T-helper 2 cell treated with Interferon-gamma antibody and Interleukin-4, amounts not matched to agents 5 μg/mL and 100 μg/mL, for 36 hours (primary cell): ENCODE measurements at regions not wholly inside any gene's neighbourhood (a gene's known extent, or its start where the extent isn't known, plus 50 kb on each side); places are given as distances from the start of the nearest gene placed in this dataset.
"Not testable (repeated sequence)": the region's sequence is repeated elsewhere in the genome, so short reads cannot be mapped to it uniquely, and the experiment has no call there.

ENCODE experiments used
- DNase-seq: peaks from one replicate; pipeline ENCODE4 v3.0.0; 2021; ENCODE audit warnings: low spot score
- H3K27ac Mint-ChIP-seq: one replicate; pipeline ENCODE4 v1.8.0; 2021; ENCODE audit warnings: mild to moderate bottlenecking, mixed read lengths
- H3K27me3 Mint-ChIP-seq: one replicate; pipeline ENCODE4 v1.8.0; 2021; ENCODE audit warnings: low read depth, mixed read lengths
- H3K36me3 Mint-ChIP-seq: one replicate; pipeline ENCODE4 v1.8.0; 2021; ENCODE audit warnings: low read depth, mixed read lengths
- H3K4me1 Mint-ChIP-seq: one replicate; pipeline ENCODE4 v1.8.0; 2021; ENCODE audit warnings: low read depth, mixed read lengths
- H3K4me3 Mint-ChIP-seq: one replicate; pipeline ENCODE4 v1.8.0; 2022; ENCODE audit warnings: mild to moderate bottlenecking, moderate library complexity, mixed read lengths
- H3K9me3 Mint-ChIP-seq: one replicate; pipeline ENCODE4 v1.8.0; 2021; ENCODE audit warnings: mixed read lengths

- H3K27ac Mint-ChIP-seq, H3K4me3 Mint-ChIP-seq: not testable (repeated sequence)
Observed at GRCh38 chr11:67788341-67788695, 113.9 kb upstream of the ALDH3B2 start.

DNA sequence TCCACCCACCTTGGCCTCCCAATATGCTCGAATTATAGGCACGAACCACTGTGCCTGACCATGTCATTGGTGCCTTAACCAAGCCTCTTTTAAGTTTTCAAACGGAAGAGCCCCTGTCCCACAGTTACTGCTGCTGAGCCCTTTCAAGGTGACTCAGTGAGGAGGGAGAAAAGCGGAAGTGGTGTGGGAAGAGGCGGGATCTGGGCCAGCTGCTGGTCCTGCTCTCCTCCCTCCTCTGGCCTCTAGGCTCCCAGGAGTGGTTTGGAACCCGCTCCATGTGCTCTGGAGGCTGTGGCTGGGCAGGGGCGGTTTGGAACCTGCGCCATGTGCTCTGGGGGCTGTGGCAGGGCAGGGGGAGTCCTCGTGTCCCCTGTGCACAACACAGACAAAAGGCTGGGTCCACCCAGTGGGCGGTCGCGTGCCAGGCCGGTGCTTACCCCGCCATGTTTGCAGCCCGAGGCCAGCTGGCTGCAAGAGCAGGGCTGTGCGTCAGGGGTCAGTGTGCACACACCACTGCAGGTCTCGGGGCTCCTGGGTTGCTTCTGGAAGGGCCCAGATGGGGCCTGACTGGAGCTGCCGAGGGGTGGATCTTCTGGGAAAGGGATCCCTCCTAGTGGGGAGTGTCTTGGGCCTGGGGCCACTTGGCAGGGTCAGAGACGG lies 113.4 kb upstream of the ALDH3B2 start:
- H3K4me3 Mint-ChIP-seq, DNase-seq, H3K9me3 Mint-ChIP-seq, H3K27ac Mint-ChIP-seq, H3K27me3 Mint-ChIP-seq, H3K36me3 Mint-ChIP-seq, H3K4me1 Mint-ChIP-seq: not testable (repeated sequence)

More at GRCh38 chr11:67788341-67788695, 113.9 kb upstream of the ALDH3B2 start:
- H3K36me3 Mint-ChIP-seq, DNase-seq, H3K9me3 Mint-ChIP-seq, H3K4me1 Mint-ChIP-seq, H3K27me3 Mint-ChIP-seq: not testable (repeated sequence)

DNA sequence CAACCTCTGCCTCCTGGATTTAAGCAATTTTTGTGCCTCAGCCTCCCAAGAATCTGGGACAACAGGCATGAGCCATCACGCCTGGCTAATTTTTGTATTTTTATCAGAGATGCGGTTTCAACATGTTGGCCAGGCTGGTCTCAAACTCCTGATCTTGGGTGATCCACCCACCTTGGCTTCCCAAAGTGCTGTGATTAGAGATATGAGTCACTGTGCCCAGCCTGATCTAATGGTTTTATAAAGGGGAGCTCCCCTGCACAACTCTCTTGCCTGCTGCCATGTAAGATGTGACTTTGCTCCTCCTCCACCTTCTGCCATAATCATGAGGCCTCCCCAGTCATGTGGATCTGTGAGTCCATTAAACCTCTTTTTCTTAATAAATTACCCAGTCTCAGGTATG lies 107.5 kb upstream of the ALDH3B2 start:
- H3K4me1 Mint-ChIP-seq, H3K27ac Mint-ChIP-seq, H3K9me3 Mint-ChIP-seq, H3K36me3 Mint-ChIP-seq, H3K4me3 Mint-ChIP-seq, DNase-seq, H3K27me3 Mint-ChIP-seq: not testable (repeated sequence)

DNA sequence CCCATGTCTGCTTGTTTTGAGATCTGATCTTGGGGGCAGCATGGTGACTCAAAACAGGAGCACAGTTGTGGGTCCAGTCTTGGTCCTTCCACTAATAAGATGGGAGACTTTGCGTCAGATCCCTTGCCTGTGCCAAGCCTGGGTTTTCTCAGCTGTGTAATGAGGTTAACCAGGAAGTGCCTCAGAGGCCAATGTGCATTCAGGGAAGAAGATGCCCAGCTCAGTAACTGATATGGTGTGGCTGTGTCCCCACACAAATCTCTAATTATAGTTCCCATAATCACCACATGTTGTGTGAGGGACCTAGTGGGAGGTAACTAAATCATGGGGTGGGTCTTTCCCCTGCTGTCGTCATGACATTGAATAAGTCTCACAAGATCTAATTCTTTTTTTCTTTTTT lies 107.1 kb upstream of the ALDH3B2 start:
- not testable (repeated sequence) for H3K4me1 Mint-ChIP-seq, H3K27ac Mint-ChIP-seq, H3K27me3 Mint-ChIP-seq, H3K36me3 Mint-ChIP-seq, H3K4me3 Mint-ChIP-seq, DNase-seq, H3K9me3 Mint-ChIP-seq

DNA sequence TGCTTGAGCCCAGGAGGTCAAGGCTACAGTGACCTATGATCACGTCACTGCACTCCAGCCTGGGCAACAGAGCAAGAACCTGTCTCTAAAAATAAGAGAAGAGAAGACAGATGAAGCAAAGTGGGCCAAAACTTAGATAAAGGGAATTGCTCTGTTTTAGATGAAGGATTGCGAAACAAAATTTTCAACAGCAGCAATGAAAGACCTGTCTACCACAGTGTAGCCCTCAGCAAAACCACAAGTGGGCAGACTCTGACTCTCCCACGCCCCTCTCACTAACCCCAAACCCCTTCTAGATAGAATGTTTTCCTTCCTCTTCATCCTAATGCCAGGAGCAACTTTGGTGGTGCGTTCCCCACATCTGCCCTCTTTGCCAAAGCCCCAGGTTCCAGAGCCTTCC lies 105.6 kb upstream of the ALDH3B2 start:
- H3K36me3 Mint-ChIP-seq, result no peaks in the 10 kb centered on the region
- H3K27ac Mint-ChIP-seq, result no peak overlapping the region
- H3K4me3 Mint-ChIP-seq, result no peak overlapping the region
- H3K4me1 Mint-ChIP-seq, result no peaks in the 10 kb centered on the region
- peaks cover 15% of the 10 kb centered on the region for H3K27me3 Mint-ChIP-seq
- no peaks in the 10 kb centered on the region for H3K9me3 Mint-ChIP-seq
- DNase-seq, result no peak

DNA sequence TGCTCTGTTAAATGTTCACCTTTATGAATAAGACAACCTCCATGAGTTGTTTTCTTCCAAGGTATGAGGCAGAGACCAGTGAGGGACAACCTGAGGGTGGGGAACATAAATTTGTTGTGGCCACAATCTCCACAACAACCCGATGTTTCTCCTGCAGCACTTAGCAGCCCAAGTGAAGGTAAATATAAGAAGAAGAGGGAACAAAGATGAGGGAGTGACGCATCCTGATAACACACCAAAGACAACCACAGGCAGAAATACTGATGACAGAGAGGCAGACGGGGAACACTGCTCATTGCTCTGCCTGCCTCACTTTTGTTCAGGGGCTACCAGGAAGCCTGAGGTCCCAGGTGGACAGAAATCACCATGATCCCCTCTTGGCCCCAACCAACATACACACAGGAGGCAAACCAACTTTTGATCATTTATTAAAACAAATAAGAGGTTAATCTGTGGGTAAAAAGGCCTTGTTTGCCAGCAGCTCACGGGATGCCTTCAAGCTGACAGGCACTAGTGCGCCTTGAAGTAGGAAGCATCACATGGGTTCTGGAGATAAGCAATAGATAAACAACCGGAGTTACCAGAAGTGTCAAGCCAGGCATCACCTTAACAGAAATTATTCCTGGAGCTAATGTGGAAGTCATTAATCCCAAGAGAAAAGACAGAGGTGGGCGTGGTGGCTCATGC lies 104.9 kb upstream of the ALDH3B2 start:
- not testable (repeated sequence) for H3K36me3 Mint-ChIP-seq, H3K27ac Mint-ChIP-seq, DNase-seq, H3K4me1 Mint-ChIP-seq, H3K4me3 Mint-ChIP-seq, H3K9me3 Mint-ChIP-seq
- H3K27me3 Mint-ChIP-seq, result peaks cover 16% of the 10 kb centered on the region

GRCh38 chr11:67776852-67777520 lies 102.6 kb upstream of the ALDH3B2 start:
- H3K36me3 Mint-ChIP-seq, result no peaks in the 10 kb centered on the region
- DNase-seq, result no peak
- no peak overlapping the region for H3K27ac Mint-ChIP-seq
- H3K4me3 Mint-ChIP-seq, result no peak overlapping the region
- no peaks in the 10 kb centered on the region for H3K9me3 Mint-ChIP-seq
- peaks cover 27% of the 10 kb centered on the region for H3K27me3 Mint-ChIP-seq
- H3K4me1 Mint-ChIP-seq, result no peaks in the 10 kb centered on the region

DNA sequence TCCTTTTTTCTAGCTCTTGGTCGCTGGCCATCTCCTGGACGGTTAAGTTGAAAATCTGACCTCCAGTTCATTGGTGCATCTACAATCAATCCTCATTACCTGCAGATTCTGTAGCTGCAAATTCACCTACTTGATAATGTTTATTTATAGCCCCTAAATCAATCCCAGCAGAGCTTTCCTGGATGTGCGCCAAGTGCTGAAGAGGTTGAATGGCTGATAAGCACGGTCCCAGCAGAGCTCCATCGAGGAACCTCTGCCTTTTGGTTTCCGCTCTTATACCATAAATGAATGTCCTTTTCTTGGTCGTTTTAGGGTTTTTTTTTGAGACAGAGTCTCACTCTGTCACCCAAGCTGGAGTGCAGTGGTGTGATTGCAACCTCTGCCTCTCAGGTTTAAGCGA lies 99.8 kb upstream of the ALDH3B2 start:
- not testable (repeated sequence) for H3K4me3 Mint-ChIP-seq, H3K27ac Mint-ChIP-seq, DNase-seq, H3K9me3 Mint-ChIP-seq, H3K36me3 Mint-ChIP-seq, H3K4me1 Mint-ChIP-seq
- H3K27me3 Mint-ChIP-seq, result peaks cover 23% of the 10 kb centered on the region

DNA sequence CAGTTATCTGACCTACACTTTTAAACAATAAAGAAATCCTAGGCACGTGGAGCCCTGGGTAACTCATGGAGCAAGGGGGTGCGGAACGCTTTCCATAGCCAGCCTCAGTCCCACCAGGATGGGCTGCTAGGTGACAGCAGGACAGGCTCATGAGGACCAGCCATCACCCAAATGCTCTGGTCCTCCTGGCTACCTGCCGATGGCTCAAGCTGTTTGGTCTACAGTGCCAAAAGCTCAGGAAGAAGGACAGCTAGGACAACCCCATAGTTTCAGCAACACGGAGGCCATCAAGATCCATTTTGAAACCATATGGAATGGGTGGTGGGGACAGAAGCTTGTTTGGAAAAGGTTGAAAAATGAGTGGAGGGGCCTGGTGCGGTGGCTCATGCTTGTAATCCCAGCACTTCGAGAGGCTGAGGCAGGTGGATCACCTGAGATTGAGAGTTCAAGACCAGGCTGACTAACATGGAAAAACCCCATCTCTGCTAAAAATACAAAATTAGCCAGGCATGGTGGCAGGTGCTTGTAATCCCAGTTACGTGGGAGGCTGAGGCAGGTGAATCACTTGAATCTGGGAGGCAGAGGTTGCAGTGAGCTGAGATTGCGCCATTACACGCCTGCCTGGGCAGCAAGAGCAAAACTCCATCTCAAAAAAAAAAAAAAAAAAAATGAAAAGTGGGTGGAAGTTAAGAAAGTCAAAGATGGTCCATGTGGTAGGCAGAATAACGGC lies 93.7 kb upstream of the ALDH3B2 start:
- not testable (repeated sequence) for H3K27ac Mint-ChIP-seq, H3K27me3 Mint-ChIP-seq, H3K4me1 Mint-ChIP-seq, H3K4me3 Mint-ChIP-seq, DNase-seq, H3K36me3 Mint-ChIP-seq, H3K9me3 Mint-ChIP-seq

GRCh38 chr11:67761211-67761610 lies 86.8 kb upstream of the ALDH3B2 start:
- DNase-seq, H3K4me1 Mint-ChIP-seq, H3K36me3 Mint-ChIP-seq, H3K9me3 Mint-ChIP-seq, H3K27ac Mint-ChIP-seq, H3K27me3 Mint-ChIP-seq, H3K4me3 Mint-ChIP-seq: not testable (repeated sequence)

GRCh38 chr11:67759321-67759720 lies 84.9 kb upstream of the ALDH3B2 start:
- not testable (repeated sequence) for H3K36me3 Mint-ChIP-seq, DNase-seq, H3K4me3 Mint-ChIP-seq, H3K9me3 Mint-ChIP-seq, H3K27ac Mint-ChIP-seq, H3K4me1 Mint-ChIP-seq, H3K27me3 Mint-ChIP-seq

DNA sequence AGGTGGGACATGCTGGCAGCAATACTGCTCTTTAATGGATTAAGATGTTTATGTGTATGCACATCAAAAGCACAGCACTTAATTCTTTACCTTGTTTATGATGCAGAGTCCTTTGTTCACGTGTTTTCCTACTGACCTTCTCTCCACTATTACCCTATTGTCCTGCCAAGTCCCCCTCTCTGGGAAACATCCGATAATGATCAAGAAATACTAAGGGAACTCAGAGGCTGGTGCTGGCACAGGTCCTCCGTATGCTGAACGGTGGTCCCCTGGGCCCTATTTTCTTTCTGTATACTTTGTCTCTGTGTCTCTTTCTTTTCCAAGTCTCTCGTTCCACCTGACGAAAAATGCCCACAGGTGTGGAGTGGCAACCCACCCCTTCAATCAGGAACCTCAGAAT lies 84.0 kb upstream of the ALDH3B2 start:
- not testable (repeated sequence) for DNase-seq, H3K27ac Mint-ChIP-seq, H3K4me1 Mint-ChIP-seq, H3K36me3 Mint-ChIP-seq, H3K27me3 Mint-ChIP-seq, H3K4me3 Mint-ChIP-seq, H3K9me3 Mint-ChIP-seq

DNA sequence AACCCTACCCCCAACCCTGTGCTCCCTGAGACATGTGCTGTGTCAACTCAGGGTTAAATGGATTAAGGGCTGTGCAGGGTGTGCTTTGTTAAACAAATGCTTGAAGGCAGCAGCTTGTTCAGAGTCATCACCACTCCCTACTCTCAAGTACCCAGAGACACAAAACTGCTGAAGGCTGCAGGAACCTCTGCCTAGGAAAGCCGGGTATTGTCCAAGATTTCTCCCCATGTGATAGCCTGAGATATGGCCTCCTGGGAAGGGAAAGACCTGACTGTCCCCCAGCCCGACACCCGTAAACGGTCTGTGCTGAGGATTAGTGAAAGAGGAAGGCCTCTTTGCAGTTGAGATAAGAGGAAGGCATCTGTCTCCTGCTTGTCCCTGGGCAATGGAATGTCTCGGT lies 83.6 kb upstream of the ALDH3B2 start:
- not testable (repeated sequence) for H3K9me3 Mint-ChIP-seq, H3K4me1 Mint-ChIP-seq, H3K36me3 Mint-ChIP-seq, H3K27ac Mint-ChIP-seq, H3K27me3 Mint-ChIP-seq, H3K4me3 Mint-ChIP-seq, DNase-seq

GRCh38 chr11:67753820-67754219 lies 79.4 kb upstream of the ALDH3B2 start:
- H3K4me1 Mint-ChIP-seq, H3K36me3 Mint-ChIP-seq, H3K9me3 Mint-ChIP-seq, H3K4me3 Mint-ChIP-seq, DNase-seq, H3K27ac Mint-ChIP-seq, H3K27me3 Mint-ChIP-seq: not testable (repeated sequence)
